ENCODE measurements at regions not wholly inside any gene's neighbourhood (a gene's known extent, or its start where the extent isn't known, plus 50 kb on each side); places are given as distances from the start of the nearest gene placed in this dataset.

DNA sequence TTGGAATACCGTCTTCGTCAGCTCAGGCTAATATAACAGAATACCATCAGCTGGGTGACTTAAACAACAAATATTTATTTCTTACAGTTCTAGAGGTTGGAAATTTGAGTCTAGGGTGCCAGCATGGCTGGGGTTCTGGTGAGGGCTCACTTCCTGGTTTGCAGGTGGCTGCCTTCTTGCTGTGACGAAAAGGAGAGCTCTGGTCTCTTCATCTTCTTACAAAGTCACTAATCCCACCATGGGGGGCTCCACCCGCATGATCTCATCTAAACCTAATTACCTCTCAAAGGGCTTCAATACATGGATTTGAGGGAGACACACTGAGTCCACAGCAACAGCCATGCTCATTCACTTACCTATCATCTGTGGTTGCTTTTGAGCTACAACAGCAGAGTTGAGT lies 78.3 kb downstream of the PSMG1 start:
- no peak for DNase-seq

DNA sequence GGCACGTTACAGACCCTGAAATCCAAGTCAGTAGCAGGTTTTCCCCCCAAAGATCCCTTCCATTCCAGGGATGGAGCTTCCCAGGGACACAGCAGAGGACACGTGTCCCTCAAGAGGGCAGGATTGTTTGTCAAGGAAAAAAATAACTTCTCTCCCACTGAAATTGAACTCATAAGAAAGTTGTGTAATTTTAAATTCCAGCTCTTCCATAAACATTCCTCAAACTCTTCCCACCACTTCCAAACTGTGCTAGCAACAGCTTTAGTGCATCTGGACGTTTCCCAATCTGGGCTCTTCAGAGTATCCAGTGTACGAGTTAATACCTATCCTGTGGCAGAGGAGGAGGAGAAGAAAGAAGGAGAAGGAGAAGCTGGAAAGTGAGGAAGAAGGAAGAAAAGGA lies 79.6 kb downstream of the PSMG1 start:
- DNase-seq = no peak

DNA sequence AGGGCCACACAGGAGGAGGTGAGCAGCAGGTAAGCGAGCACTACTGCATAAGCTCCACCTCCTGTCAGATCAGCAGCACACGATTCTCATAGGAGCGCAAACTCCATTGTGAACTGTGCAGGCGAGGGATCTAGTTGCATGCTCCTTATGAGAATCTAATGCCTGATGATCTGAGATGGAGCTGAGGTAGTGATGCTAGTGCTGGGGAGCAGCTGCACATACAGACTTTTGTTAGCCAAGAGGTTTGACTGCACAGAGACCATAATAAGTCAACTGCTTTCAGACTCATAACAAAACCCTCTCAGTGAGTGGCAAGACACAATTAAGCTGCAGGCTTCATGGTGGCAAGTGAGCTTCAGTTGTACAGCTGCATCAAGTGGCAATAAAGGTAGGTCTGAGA lies 83.4 kb downstream of the PSMG1 start:
- DNase-seq = no peak

DNA sequence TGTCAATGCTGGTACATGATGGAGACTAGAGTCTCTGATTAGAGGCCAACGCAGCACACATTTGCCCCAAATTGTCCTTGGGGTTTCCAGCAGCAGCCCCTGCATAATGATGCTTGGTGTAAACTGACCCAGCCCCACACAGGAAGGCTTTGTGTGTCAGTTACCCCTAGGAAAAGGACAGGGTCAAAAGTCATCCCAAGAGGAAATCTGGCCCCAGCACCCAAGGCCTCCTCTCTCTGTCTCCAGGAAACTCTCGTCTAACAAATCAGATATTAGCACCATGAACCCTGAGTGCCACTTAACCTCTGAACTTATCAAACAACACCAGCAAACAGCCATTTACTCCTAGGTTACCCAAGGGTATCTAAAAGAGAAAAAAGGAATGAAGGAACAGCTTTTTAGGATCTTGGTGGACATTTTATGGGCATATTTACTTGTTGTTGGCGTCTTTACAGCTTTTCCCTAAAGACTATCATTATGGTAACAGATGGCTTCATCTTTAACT lies 84.5 kb downstream of the PSMG1 start:
- DNase-seq = no peak

DNA sequence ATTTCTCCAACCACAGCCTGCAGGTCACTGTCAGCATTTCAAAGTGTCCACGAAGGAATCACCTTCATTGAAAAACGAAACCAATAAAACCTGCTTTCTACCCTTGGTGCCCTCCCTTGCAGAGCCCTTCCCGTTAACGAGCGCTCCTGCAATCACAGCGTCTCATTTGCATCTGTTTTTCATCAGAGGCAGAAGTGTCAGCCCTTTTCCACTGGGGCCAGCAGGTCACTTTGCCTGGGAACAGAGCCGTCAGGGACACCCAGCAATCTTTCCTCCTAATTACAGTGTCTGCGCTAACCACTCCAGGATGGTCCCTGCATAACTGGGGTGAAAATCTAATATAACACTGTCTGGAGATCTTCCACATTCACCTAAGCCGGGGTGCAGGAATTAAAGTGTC lies 85.3 kb downstream of the PSMG1 start:
- DNase-seq = no peak

DNA sequence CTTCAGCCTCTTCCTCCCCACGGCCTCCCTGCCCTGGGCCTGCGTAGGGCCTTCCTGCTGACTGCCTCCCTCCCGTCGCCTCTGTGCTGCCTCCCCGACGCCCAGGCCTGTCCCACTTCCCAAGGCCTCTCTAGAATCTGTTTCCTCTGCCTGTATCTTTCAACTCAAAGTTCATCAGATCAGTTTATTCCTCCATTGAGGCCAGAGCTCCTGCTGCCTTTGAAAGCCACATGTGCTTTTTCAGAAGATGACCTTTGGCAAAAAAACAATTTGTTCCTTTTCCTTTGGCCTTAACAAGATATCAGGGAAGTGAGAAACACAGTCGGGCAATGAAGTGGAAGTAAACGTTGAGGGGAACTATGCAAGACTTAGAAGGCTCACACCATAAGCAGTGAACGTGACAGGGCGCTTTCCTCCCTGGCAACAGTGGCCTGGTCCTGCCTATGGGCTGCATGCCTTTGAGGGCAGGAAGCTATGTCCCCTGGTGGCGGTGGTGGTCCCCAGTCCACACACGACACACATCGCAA lies 85.9 kb downstream of the PSMG1 start:
- DNase-seq = no peak

DNA sequence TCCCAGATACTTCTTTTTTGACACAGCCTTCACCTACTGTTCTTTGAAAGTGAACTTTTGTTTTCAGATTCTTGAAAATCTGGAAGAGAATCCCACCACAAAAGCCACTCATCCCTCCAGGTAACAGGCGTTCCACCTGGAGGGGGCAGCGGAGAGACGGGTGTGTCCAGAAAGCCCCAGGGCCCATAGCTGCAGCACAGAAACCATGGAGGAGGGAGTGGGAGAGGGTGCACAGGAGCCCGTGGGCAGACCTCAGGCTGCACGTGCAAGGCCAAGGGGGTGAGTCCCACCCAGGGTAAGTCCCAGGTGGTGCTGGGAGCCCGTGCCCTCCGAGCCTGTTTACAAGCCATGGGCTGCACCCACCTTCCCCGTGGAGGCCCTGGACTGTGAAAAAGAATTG lies 86.5 kb downstream of the PSMG1 start:
- no peak for DNase-seq

DNA sequence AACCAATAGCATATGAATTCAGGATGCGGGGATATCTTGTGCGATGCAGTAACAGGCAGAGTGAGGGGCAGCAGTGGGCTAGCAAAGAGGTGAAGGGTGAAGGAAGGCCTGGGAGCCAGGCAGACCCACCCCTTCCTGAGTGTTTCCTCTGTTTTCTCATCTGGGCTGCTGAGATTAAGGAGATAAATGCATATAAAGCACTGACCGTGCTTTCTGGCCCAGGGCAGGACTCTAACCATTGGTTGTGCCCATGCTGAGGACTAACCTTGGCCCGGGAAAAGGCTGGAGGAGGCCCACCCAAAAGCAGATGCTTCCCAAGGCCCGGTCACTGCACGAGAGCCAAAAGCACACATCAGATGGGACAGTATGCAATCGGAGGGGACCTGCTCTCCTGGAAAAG lies 87.6 kb downstream of the PSMG1 start:
- no peak for DNase-seq

DNA sequence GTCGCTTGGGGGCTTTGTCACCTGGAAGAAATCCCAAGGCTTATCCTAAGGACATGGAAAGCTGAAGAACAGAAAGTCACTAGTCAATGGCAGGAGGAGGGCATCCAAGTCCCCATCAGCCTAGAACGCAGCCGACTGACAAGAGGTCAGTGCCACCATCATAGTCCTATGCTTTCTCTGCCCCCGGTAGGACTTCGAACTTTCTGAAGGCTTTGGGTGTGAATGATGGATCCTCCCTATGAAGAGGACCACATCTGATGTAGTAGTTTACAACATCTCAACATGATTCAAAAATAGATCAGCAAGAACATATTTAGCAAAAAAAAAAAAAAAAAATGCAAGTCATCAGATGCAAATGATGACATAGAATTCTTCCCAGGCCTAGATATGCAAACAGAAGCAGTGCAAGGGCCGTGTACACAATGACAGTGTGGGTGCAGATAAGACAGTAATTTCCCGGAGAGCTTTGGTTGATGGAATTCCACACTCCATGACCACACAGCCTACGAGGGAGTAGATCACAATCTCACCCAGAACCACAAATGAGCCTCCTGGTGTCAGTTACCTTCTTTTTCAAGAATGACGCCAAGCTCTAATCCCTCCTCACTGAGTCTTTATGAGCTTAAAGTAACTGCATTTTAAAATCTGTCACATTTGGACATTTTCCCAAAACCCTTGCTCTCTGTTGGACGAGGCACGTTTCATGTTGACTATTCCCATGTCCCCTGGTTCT lies 88.2 kb downstream of the PSMG1 start:
- no peak for DNase-seq

DNA sequence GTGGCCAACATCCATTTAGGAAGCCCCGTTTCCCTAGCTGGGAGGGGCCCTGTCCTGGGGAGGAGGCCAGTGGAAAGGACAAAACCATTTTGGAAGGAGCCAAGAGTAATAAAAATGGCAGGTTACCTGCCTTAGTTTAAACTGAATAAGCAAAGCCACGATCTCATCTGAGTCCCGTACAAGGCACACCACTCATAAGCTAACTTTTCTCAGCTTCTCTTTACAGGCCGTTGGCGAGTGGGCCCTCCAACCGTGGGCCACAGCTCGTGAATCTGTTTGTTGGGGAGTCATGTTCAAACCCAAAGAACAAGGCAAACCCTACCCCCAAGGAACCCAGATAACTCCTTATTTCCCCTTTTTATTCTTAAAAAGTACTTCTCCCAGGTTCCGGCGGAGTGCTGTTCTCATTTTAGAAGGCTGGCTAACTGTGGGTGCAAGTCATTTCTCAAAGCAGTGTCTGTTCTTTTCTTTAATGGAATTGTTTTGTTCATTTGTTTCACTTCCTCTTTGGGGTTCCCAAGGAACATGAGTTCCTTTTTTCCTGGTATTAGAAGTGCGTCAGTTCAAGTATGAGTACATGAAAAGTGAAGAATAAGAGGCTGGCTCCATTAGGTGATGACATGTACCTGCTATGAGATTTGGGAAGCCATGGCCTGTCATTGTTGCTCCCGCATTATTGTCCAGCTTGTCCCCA lies 89.0 kb downstream of the PSMG1 start:
- no peak for DNase-seq

DNA sequence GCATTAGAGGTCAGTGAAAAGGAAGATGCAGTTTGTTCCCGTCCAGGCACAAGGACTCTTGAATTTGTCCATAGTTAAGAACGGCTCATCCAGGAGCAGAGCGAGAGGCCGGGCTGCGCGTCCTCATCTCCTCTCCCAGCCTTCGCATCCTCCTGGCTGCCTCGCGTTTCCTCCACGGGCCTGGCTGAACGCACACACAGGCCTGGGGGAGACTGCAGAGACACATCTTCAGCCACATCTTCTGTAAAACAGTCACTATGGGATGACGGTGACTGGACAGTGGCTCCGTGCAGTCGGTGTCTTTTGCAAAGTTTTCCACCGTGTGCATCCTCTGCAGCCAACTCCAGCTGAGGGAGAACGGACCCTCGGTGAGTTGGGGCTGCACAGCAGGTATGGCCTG lies 89.7 kb downstream of the PSMG1 start:
- DNase-seq = no peak

DNA sequence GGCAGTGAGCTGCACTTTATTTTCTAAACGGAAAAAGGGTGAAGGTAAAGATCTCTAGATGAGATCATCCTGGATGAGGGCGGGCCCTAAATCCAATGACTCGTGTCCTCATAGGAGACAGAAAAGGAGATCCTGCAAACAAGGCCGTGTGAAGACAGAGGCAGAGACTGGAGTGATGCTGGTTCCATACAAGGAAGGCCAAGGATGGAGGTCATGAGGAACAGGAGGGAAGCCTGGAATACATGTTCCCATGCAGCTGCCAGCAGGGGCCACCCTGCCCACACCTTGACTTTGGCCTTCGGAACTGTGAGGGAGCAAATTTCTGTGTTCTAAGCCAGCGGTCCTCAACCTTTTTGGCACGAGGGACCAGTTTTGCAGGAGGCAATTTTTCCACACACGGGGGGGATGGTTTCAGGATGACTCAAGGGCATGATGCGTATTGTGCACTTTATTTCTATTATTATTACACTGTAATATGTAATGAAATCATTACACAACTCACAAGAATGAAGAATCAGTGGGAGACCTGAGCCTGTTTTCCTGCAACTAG lies 94.3 kb downstream of the PSMG1 start:
- peak; percentile 28 for DNase-seq

DNA sequence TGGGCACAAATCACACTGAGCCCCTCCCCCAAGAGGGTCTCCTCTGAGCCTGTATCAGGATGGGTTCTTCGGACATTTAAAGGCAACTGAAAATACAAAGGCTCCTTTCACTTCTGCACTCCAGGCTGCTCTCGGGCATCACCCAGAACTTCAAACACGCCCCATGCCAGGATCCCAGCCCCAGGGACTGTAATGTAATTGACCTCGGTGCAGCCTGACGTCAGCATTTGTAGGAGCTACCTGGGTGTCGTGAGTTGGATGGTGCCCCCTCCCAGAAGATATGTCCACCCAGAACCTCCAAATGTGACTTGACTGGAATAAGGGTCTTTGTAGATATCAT lies 95.2 kb downstream of the PSMG1 start:
- DNase-seq = no peak

DNA sequence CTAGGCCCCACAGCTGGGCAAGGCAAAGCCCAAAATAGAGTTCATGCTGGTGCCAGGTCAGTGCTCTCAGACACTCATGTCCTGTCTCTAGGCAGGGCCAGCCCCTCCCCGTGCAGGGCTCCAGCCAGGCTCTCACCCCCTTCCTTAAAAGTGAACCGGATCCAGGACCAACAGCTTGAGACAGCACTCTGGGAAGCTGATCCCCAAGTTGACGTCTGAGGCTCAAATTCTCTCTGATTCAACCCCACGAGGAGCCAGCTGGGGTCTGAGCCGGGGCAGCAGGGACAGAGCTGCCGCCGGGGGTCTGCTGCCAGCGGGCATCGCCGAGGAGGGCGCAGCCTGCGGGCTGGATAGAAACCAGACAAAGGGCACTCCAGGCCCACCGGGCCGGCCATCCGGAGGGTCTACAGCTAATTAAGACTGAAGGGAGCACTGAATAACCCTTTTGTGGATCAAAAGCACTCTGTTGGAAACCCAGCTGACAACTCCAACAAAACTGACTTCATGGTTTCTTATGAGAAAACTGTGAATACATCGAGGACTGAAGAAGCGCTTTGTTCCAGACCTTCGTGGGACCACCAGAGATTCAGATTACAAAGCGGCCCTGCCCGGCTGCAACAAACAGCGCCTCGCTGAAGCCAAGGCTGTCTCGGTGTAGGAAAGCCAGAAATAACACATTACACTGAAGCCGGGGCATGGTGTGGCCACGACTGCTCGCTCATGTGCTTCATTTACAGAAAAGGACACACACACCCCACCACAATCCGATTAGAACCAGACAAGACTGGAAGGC lies 95.8 kb downstream of the PSMG1 start:
- DNase-seq = no peak

DNA sequence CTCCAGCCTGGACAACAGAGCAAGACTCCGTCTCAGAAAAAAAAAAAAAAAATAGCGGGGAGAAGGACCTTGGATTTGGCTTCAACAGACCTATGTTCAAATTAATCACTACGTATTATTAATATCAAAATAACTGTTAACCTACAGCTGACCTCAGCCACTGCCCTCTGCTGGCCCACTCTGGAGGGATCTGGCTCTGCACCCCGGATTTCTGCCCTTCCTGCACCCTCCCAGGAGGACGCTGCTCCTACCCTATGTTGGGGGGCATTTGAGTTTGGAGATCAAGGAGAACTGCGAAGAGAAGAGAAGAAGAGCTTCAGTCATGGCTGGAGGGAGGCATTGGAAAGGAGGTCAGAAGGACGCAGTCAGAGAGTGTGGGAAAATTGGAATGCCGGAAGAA lies 96.7 kb downstream of the PSMG1 start:
- DNase-seq = no peak

DNA sequence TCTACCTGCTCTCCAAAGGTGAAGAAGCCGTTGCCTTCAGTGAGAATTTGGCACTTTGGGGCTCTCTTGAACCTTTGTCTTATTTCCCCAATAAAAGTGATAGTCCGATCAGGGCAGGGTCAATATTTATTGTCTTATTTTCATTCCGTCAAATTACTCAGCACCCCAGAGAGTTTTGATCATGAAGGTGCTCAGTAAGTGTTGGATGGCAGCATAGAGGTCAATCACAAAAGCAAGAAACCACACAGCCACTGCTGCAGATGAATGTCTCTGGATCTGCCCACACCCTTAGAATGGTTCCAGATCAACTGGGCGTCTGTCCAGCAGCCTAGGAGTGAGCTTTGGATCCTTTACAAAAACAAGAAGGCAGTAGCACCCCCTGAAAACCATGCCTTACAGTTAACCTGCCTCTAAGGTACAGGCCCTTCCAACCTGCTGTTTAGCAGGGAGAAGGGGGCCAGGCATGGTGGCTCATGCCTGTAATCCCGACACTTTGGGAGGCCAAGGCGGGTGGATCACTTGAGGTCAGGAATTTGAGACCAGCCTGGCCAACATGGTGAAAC lies 97.3 kb downstream of the PSMG1 start:
- DNase-seq = no peak

DNA sequence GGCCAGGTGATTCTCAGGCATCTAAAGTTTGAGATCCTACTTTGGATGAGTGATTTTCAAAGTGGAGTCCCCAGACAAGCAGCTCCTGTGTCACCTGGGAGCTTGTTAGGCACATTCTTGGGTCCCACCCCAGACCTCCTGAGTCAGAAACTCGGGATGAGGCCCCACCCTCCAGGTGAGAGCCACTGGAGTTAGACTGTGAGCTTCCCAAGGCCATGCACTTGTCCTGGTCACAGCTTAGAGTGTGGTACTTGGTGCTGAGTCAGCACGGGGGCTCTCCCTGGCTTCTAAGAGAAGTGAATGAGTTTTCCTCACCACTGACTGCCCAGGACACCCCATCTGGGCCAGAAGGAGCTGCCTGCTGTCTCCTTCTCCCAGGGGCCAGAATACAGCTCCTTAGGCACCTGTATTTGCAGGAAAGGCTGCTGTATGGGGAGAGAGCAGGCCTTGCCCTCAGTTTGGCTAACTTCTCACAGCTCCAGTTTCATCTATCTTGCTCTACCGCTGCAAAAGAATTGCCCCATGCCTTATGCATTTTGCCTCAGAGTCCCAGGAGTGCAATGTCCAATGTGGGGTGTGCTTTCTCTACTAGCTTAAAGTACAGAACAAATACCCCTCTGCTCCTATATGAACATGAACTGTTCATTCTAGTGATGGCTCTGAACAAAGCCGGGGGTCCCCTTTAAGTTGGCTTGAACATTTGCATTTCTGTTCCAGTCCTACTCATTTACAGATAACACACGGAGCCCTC lies 98.1 kb downstream of the PSMG1 start:
- no peak for DNase-seq

DNA sequence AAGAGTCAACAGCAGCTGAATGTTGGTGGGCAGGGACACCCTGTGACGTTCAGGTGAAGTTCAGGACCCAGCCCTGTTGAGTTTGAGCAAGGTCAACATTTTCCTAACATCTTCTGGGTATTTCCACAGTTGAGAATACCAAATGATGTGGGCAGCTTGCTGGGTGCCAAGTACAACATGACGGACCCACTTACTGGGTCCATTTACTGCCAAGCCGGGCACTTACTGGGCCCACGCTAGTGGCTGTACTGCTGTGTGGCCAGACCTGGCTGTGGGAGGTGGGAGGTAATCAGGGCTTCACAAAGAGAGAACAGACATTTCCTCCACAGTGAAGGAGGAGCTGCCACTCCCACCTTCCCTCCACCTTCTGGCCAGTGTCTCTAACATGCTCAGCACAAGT lies 99.2 kb downstream of the PSMG1 start:
- no peak for DNase-seq

DNA sequence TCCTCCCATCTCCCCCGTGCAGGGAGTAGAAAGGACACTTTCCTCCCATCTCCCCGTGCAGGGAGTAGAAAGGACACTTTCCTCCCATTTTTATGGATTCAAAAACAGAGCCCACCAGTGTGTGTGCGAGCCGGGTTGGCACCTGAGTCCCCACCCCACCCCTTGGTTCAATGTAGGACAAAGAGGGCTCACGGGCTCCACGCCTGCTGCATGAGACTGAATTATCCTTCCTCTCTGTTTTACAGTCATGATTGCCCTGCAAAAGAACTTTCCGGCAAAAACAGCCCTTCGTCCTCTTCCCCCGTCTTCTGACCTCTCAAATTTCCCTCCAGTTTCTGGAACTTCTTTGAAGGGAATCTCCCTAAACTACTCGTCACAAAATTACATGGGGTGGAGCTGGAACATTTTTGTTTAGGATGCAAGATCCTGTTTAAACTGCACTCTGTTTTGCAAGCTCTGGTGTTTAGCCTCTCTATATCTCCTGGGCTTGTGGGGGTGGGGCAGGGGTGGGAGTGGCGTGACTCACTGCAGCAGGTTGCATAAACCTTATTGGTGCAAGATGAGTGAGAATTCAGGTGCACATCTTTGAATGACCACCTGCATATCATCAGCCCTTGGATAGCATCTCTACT lies 99.8 kb downstream of the PSMG1 start:
- DNase-seq = no peak

DNA sequence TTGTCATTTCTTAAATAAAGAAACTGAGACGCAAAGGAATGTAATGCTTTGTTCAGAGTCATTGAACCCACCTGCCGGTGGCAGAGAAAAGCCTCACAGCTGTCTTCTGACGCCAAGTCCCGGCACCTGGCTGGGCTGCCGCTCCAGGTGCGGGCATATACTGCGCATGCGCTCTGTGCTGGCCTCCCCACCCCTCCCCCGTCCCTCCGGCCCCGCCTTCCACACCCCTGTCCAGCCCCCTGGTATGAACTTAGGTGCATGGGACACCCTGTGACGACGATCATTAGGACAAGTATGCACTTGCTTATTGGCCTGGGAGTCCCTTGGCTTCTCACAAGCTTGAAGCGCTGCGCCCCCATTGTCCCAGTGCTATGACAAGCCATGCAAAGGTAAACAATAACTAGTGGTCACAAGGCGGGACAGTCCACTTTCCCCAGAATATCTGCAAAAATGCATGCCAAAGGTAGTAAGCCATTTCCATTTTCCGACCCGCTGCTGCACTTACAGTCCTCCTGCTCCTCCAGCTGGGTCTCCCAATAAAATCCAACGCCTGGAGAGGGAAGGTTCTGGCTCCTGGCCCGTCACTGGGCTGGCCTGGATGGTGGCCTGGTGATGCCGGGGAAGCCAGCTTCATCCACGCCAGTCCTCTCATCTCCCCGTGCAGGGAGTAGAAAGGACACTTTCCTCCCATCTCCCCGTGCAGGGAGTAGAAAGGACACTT lies 100.4 kb downstream of the PSMG1 start:
- no peak for DNase-seq

DNA sequence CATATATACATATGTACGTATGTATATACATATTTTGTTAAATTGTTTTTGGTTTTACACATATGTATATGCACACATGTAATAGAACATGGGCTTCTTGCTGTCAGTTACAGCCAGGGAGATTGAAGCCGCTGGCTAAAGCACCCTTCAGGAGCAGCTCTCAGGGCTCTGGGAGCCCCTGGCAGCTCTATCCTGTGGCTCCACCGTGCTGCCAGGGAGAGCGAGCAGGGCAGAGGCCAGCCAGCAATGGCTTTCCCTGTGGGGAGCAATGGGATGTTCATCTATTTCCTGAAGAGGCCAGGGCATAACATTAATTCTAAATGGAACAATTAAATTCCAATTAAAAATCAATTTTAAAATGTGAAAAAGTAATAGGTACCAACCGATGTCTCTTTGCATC lies 102.9 kb downstream of the PSMG1 start:
- no peak for DNase-seq
